ENCODE measurements at regions not wholly inside any gene's neighbourhood (a gene's known extent, or its start where the extent isn't known, plus 50 kb on each side); places are given as distances from the start of the nearest gene placed in this dataset.

GRCh38 chr2:16251511-16252225 is 311.3 kb downstream of the MYCN start:
- 93% methylated on average over 2 of the region's 8 CpGs for WGBS (ENCODE audit: insufficient coverage)
- CTCF ChIA-PET, result no interaction called here

GRCh38 chr2:16250886-16251285 is 310.5 kb downstream of the MYCN start:
- TF ChIP-seq EZH2 (IDR thresholded peaks at IDR 0.05; ENCODE audit: borderline replicate concordance, insufficient read depth, low read depth, low read length, poor library complexity, severe bottlenecking) (no peak), CTCF (IDR thresholded peaks at IDR 0.05) (no peak)
- no peaks in the 10 kb centered on the region for H3K4me1 ChIP-seq (ENCODE audit: control insufficient read depth in 2 of 2, insufficient read depth in 2 of 2, low read length in 2 of 2)
- ATAC-seq (ENCODE audit: low read depth), result no peak

More at GRCh38 chr2:16251511-16252225, 311.3 kb downstream of the MYCN start:
- Histone ChIP-seq H3K9ac (ENCODE audit: low read length) (no peak overlapping the region), H3K79me2 (ENCODE audit: control insufficient read depth, insufficient read depth, low read length) (no peaks in the 10 kb centered on the region), H4K20me1 (ENCODE audit: control insufficient read depth, insufficient read depth, low read length, poor library complexity, severe bottlenecking) (no peaks in the 10 kb centered on the region), H3K4me1 (ENCODE audit: control insufficient read depth in 2 of 2, insufficient read depth in 2 of 2, low read length in 2 of 2) (no peaks in the 10 kb centered on the region), H3K27me3 (replicated peaks in 1 of 4; ENCODE audit: control extremely low read depth in 1 of 4, control insufficient read depth in 3 of 4, insufficient read depth in 4 of 4, low read length in 3 of 4) (no peaks in the 10 kb centered on the region), H3K4me2 (replicated peaks; ENCODE audit: low read depth, low read length, poor library complexity, severe bottlenecking) (no peak overlapping the region), H3K27ac (ENCODE audit: low read length in 2 of 2) (no peak overlapping the region), H3K36me3 (replicated peaks in 1 of 2; ENCODE audit: control extremely low read depth in 1 of 2, control insufficient read depth in 1 of 2, extremely low read depth in 1 of 2, insufficient read depth in 2 of 2, low read length in 1 of 2) (no peaks in the 10 kb centered on the region), H2AFZ (ENCODE audit: insufficient read depth, low read depth, low read length, poor library complexity, severe bottlenecking) (no peak overlapping the region), H3K9me3 (ENCODE audit: control extremely low read depth in 1 of 3, control insufficient read depth in 2 of 3, insufficient read depth in 1 of 3, low read length in 2 of 3) (no peaks in the 10 kb centered on the region), H3K4me3 (ENCODE audit: control extremely low read depth in 1 of 5, extremely low read depth in 1 of 5, insufficient read depth in 1 of 5, low read depth in 2 of 5, low read length in 4 of 5) (no peak overlapping the region)
- H3K4me1 Mint-ChIP-seq, result no peaks in the 10 kb centered on the region
- POLR2A ChIA-PET, result no interaction called here
- TF ChIP-seq CTCF (IDR thresholded peaks at IDR 0.05) (no peak), EZH2 (IDR thresholded peaks at IDR 0.05; ENCODE audit: borderline replicate concordance, insufficient read depth, low read depth, low read length, poor library complexity, severe bottlenecking) (no peak)
- H3K27me3 Mint-ChIP-seq, result peaks cover 8% of the 10 kb centered on the region
- H3K9me3 Mint-ChIP-seq (ENCODE audit: insufficient read depth), result no peaks in the 10 kb centered on the region
- DNase-seq (no peak), ATAC-seq (ENCODE audit: low read depth) (no peak)
- H3K27ac Mint-ChIP-seq, result no peak overlapping the region
- intact Hi-C loops (cut with micrococcal nuclease), result no loop called here
- H3K4me3 Mint-ChIP-seq, result no peak overlapping the region

More at GRCh38 chr2:16250886-16251285, 310.5 kb downstream of the MYCN start:
- CTCF ChIA-PET, result no interaction called here
- Histone ChIP-seq H4K20me1 (ENCODE audit: control insufficient read depth, insufficient read depth, low read length, poor library complexity, severe bottlenecking) (no peaks in the 10 kb centered on the region), H3K4me3 (ENCODE audit: control extremely low read depth in 1 of 5, extremely low read depth in 1 of 5, insufficient read depth in 1 of 5, low read depth in 2 of 5, low read length in 4 of 5) (no peak overlapping the region), H2AFZ (ENCODE audit: insufficient read depth, low read depth, low read length, poor library complexity, severe bottlenecking) (no peak overlapping the region), H3K27ac (ENCODE audit: low read length in 2 of 2) (no peak overlapping the region), H3K4me2 (replicated peaks; ENCODE audit: low read depth, low read length, poor library complexity, severe bottlenecking) (no peak overlapping the region), H3K9me3 (ENCODE audit: control extremely low read depth in 1 of 3, control insufficient read depth in 2 of 3, insufficient read depth in 1 of 3, low read length in 2 of 3) (no peaks in the 10 kb centered on the region), H3K27me3 (replicated peaks in 1 of 4; ENCODE audit: control extremely low read depth in 1 of 4, control insufficient read depth in 3 of 4, insufficient read depth in 4 of 4, low read length in 3 of 4) (no peaks in the 10 kb centered on the region), H3K36me3 (replicated peaks in 1 of 2; ENCODE audit: control extremely low read depth in 1 of 2, control insufficient read depth in 1 of 2, extremely low read depth in 1 of 2, insufficient read depth in 2 of 2, low read length in 1 of 2) (no peaks in the 10 kb centered on the region), H3K9ac (ENCODE audit: low read length) (no peak overlapping the region), H3K79me2 (ENCODE audit: control insufficient read depth, insufficient read depth, low read length) (no peaks in the 10 kb centered on the region)
- H3K4me1 Mint-ChIP-seq, result no peaks in the 10 kb centered on the region
- DNase-seq, result no peak
- peaks cover 8% of the 10 kb centered on the region for H3K27me3 Mint-ChIP-seq
- H3K27ac Mint-ChIP-seq, result no peak overlapping the region
- 100% methylated on average over 1 of the region's 5 CpGs for WGBS (ENCODE audit: insufficient coverage)
- intact Hi-C loops (cut with micrococcal nuclease), result no loop called here
- no peaks in the 10 kb centered on the region for H3K9me3 Mint-ChIP-seq (ENCODE audit: insufficient read depth)
- POLR2A ChIA-PET, result no interaction called here
- H3K4me3 Mint-ChIP-seq, result no peak overlapping the region

All from B cell (primary cell).